ENCODE measurements at regions not wholly inside any gene's neighbourhood (a gene's known extent, or its start where the extent isn't known, plus 50 kb on each side); places are given as distances from the start of the nearest gene placed in this dataset.

- Histone ChIP-seq H3K4me3 (no peak overlapping the region), H3K36me3 (no peaks in the 10 kb centered on the region), H3K27ac (no peak overlapping the region), H3K9me3 (peaks cover 0 to 11% (median 0%) of the 10 kb centered on the region in 4 donors), H3K4me1 (peaks cover 0 to 3% (median 0%) of the 10 kb centered on the region in 4 donors), H3K27me3 (no peaks in the 10 kb centered on the region)
- DNase-seq (ENCODE audit: low spot score in 2 of 2): no peak
- TF ChIP-seq CTCF (IDR thresholded peaks at IDR 0.05) (no peak), POLR2A (IDR thresholded peaks at IDR 0.05) (no peak), EP300 (IDR thresholded peaks at IDR 0.05) (no peak)
- WGBS, 2 donors: 53 to 56% methylated on average over 2 of the region's 2 CpGs
Observed at GRCh38 chr2:187207126-187207525, 240.9 kb downstream of the CALCRL start.

GRCh38 chr2:187206471-187206870 lies 241.6 kb downstream of the CALCRL start:
- H3K36me3 ChIP-seq: no peaks in the 10 kb centered on the region
- peaks cover 0 to 3% (median 0%) of the 10 kb centered on the region in 4 donors for H3K4me1 ChIP-seq
- DNase-seq (ENCODE audit: low spot score in 2 of 2): no peak
- H3K27me3 ChIP-seq: no peaks in the 10 kb centered on the region
- peaks cover 0 to 5% (median 0%) of the 10 kb centered on the region in 4 donors for H3K9me3 ChIP-seq
- 43 to 52% methylated on average over 1 of the region's 1 CpG for WGBS, 2 donors
- no peak overlapping the region for H3K4me3 ChIP-seq
- H3K27ac ChIP-seq: no peak overlapping the region
- no peak for TF ChIP-seq POLR2A (IDR thresholded peaks at IDR 0.05)
- TF ChIP-seq EP300 (IDR thresholded peaks at IDR 0.05): no peak
- TF ChIP-seq CTCF (IDR thresholded peaks at IDR 0.05): no peak

DNA sequence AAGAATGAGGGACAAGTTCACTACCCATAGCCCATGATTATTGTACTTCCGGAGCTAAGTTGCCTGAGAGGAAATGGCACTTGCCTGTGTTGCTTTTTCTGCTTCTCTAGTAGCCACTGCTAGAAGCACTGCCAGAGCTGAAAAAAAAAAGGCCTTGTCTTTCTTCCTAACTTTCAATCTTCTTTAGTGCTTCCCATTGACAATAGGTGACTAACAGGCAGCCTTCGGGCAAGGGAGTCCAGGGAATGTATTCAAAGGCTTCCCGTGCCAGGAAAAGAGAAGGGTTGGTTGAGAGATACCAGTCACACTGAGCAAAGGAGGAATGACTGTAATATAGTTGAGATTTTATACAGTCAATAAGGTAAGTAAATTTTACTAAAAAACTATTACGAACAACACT lies 242.0 kb downstream of the CALCRL start:
- Histone ChIP-seq H3K4me1 (peaks cover 0 to 3% (median 0%) of the 10 kb centered on the region in 4 donors), H3K27ac (no peak overlapping the region), H3K4me3 (no peak overlapping the region), H3K27me3 (no peaks in the 10 kb centered on the region), H3K36me3 (no peaks in the 10 kb centered on the region), H3K9me3 (peaks cover 0 to under 1% (median 0%) of the 10 kb centered on the region in 4 donors)
- TF ChIP-seq POLR2A (IDR thresholded peaks at IDR 0.05): no peak
- TF ChIP-seq EP300 (IDR thresholded peaks at IDR 0.05): no peak
- TF ChIP-seq CTCF (IDR thresholded peaks at IDR 0.05): no peak
- 44 to 49% methylated on average over 4 of the region's 4 CpGs for WGBS, 2 donors
- DNase-seq (ENCODE audit: low spot score in 2 of 2): no peak

GRCh38 chr2:187198136-187198535 lies 249.9 kb downstream of the CALCRL start:
- Histone ChIP-seq H3K27ac (no peak overlapping the region), H3K4me3 (no peak overlapping the region), H3K27me3 (no peaks in the 10 kb centered on the region), H3K36me3 (no peaks in the 10 kb centered on the region), H3K9me3 (no peaks in the 10 kb centered on the region), H3K4me1 (no peaks in the 10 kb centered on the region)
- no peak for TF ChIP-seq EP300 (IDR thresholded peaks at IDR 0.05)
- no peak for TF ChIP-seq POLR2A (IDR thresholded peaks at IDR 0.05)
- no peak for TF ChIP-seq CTCF (IDR thresholded peaks at IDR 0.05)
- no peak for DNase-seq (ENCODE audit: low spot score in 2 of 2)

DNA sequence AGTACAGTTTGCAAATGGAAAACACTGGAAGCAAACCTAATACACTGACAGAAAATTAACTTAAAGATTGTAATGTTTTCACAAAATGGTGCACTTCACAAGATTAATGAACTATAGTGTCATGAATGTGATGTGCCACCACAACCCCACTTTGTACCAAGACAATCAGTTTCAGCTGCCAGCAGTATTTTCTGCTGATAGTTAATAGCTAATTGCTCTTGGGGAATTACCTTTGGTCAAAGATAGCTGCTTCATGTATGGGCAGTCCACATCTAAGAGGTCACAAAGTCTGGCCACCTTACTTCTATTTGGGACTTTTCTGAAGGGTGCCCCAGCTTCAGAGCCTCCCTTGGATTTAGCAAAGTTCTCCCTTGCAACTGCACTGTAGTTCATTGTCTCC lies 254.0 kb downstream of the CALCRL start:
- Histone ChIP-seq H3K4me3 (no peak overlapping the region), H3K9me3 (no peaks in the 10 kb centered on the region), H3K4me1 (no peaks in the 10 kb centered on the region), H3K36me3 (no peaks in the 10 kb centered on the region), H3K27me3 (no peaks in the 10 kb centered on the region), H3K27ac (no peak overlapping the region)
- no peak for TF ChIP-seq POLR2A (IDR thresholded peaks at IDR 0.05)
- TF ChIP-seq EP300 (IDR thresholded peaks at IDR 0.05): no peak
- TF ChIP-seq CTCF (IDR thresholded peaks at IDR 0.05): no peak
- DNase-seq (ENCODE audit: low spot score in 2 of 2): no peak

Data from tibial nerve (tissue), 4 donors.